Breast epithelium (tissue), 4 donors: ENCODE measurements at regions not wholly inside any gene's neighbourhood (a gene's known extent, or its start where the extent isn't known, plus 50 kb on each side); places are given as distances from the start of the nearest gene placed in this dataset.

Experiments
- DNase-seq, 2 donors: peaks; one replicate each; pipeline ENCODE4 v3.0.0-alpha.2; 2019; ENCODE audit warnings: low spot score in 2 of 2
- H3K27ac ChIP-seq, 2 donors: fragments of 200-600 bp; sonication (generic) in 1 of 2; one replicate each; pipeline ENCODE4 v1.5.1; 2016 to 2019; ENCODE audit warnings: mild to moderate bottlenecking in 1 of 2
- H3K27me3 ChIP-seq, 2 donors: fragments of 200-600 bp; sonication (generic) in 1 of 2; one replicate each; pipeline versions ENCODE4 v1.5.1 to v1.6.0; 2017 to 2019; ENCODE audit warnings: control low read depth in 1 of 2, mild to moderate bottlenecking in 1 of 2
- H3K36me3 ChIP-seq: fragments of 200-600 bp; one replicate; pipeline ENCODE4 v1.5.1; 2019
- H3K4me1 ChIP-seq, 2 donors: fragments of 200-600 bp; sonication (generic); one replicate each; pipeline ENCODE4 v1.5.1; 2016 to 2019; ENCODE audit warnings: control low read depth in 1 of 2
- H3K4me3 ChIP-seq, 3 donors: fragments of 200-600 bp; sonication (generic); 1 replicate in 2 of 3; 2 replicates in 1 of 3; pipeline ENCODE4 v1.5.1; 2016 to 2019; ENCODE audit warnings: mild to moderate bottlenecking in 3 of 3, moderate library complexity in 2 of 3
- H3K9me3 ChIP-seq, 2 donors: fragments of 200-600 bp; sonication (generic) in 1 of 2; one replicate each; pipeline ENCODE4 v1.5.1; 2016 to 2019; ENCODE audit warnings: control low read depth in 1 of 2
- POLR2A ChIP-seq: fragments of 450-650 bp; IDR thresholded peaks from one replicate; pipeline ENCODE4 v1.6.1; 2016; ENCODE audit warnings: antibody characterized with exemption, mild to moderate bottlenecking, moderate library complexity
- POLR2AphosphoS5 ChIP-seq, 3 donors: sonication (generic); formaldehyde crosslinking; IDR thresholded peaks; one replicate each; pipeline ENCODE4 v1.6.1; 2017; ENCODE audit warnings: antibody characterized with exemption in 3 of 3
- intact Hi-C: fragments of 100-400 bp; cut with DNase I; formaldehyde crosslinking; loops from one replicate; pipeline ENCODE4 v1.15.1; 2023; ENCODE audit warnings: low total_unique reads
- TF ChIP-seq, protein P1 (sequence below), 3 donors: fragments of 450-650 bp; IDR thresholded peaks; one replicate each; pipeline ENCODE4 v1.5.1; 2016 to 2017; ENCODE audit warnings: antibody characterized with exemption in 3 of 3, mild to moderate bottlenecking in 3 of 3, moderate library complexity in 3 of 3

DNA sequence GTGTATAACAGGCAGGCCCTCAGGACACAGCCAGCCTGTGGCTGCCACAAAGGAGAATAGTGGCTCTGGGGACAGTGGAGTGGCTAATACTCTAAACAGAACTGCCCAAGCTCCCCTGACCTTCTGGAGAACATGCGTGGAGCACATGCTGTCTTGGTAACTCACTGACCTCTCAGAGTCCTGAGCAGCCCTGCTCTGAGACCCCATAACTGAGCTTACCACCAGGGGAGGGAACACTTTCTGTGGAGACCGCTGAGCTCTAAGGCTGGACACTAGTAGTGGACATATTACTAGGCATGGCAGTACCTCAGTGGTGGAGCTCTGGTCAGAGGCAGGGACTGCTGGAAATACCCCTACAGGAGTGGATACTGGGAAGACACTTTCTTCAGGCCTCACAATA lies 60.2 kb upstream of the SPTLC1 start:
- no peaks in the 10 kb centered on the region for H3K4me1 ChIP-seq

DNA sequence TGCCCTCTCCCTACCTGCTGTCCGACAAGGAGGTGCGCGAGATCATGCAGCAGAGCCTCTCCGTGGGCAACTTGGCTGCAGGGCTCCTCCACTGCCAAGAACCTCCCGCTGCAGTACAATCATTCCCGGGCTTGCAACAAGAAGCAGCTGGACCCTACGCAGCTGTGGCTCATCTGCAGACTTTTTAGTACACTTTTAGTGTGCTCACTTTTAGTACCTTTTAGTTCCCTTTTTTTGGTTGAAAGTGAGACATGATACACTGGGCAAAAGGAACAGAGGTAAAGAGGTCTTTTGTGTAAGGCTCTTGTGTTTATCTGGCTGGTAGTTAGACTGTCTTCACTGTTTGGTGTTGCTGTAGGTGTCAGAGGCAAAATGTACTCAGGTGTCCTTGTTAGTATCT lies 58.1 kb upstream of the SPTLC1 start:
- Histone ChIP-seq H3K4me1 (no peaks in the 10 kb centered on the region), H3K9me3 (peaks cover 6% of the 10 kb centered on the region in 2 donors), H3K27ac (no peak overlapping the region), H3K36me3 (no peaks in the 10 kb centered on the region), H3K27me3 (no peaks in the 10 kb centered on the region), H3K4me3 (no peak overlapping the region)
- DNase-seq = no peak
- intact Hi-C loops = no loop called here
- TF ChIP-seq POLR2AphosphoS5 (IDR thresholded peaks at IDR 0.05) (no peak), POLR2A (no peak)
- TF ChIP-seq, protein P1, sequence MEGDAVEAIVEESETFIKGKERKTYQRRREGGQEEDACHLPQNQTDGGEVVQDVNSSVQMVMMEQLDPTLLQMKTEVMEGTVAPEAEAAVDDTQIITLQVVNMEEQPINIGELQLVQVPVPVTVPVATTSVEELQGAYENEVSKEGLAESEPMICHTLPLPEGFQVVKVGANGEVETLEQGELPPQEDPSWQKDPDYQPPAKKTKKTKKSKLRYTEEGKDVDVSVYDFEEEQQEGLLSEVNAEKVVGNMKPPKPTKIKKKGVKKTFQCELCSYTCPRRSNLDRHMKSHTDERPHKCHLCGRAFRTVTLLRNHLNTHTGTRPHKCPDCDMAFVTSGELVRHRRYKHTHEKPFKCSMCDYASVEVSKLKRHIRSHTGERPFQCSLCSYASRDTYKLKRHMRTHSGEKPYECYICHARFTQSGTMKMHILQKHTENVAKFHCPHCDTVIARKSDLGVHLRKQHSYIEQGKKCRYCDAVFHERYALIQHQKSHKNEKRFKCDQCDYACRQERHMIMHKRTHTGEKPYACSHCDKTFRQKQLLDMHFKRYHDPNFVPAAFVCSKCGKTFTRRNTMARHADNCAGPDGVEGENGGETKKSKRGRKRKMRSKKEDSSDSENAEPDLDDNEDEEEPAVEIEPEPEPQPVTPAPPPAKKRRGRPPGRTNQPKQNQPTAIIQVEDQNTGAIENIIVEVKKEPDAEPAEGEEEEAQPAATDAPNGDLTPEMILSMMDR (IDR thresholded peaks at IDR 0.05) = no peak

More for the DNA sequence above, 60.2 kb upstream of the SPTLC1 start:
- H3K27me3 ChIP-seq = no peaks in the 10 kb centered on the region
- TF ChIP-seq, protein P1 (IDR thresholded peaks at IDR 0.05) = no peak
- TF ChIP-seq POLR2A (no peak), POLR2AphosphoS5 (IDR thresholded peaks at IDR 0.05) (no peak)
- H3K36me3 ChIP-seq = no peaks in the 10 kb centered on the region
- H3K4me3 ChIP-seq = no peak overlapping the region
- peaks cover 6% of the 10 kb centered on the region in 2 donors for H3K9me3 ChIP-seq
- no peak for DNase-seq
- H3K27ac ChIP-seq = no peak overlapping the region
- intact Hi-C loops = no loop called here

DNA sequence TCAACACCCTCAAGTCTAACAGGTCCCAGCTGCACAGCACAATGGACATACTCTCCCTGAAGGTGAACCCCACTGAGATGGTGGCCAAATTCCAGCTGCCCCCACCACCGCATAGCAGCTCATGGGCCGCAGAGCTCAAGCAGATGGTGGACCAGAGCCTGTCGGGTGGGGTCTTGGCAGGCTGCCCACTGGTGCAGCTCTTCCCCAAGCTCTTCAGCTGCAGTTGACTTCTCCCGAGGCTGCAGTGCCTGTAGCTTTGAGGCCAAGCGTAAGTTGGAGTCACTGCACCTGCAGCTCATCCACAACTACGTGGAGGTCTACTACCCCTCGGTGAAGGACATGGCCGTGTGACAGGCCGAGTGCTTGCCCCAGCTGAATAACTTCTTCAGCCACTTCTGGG lies 56.6 kb upstream of the SPTLC1 start:
- no peak for DNase-seq
- H3K9me3 ChIP-seq = peaks cover 6% of the 10 kb centered on the region in 2 donors
- TF ChIP-seq POLR2A (no peak), POLR2AphosphoS5 (IDR thresholded peaks at IDR 0.05) (no peak)
- TF ChIP-seq, protein P1 (IDR thresholded peaks at IDR 0.05) = no peak
- intact Hi-C loops = no loop called here
- no peaks in the 10 kb centered on the region for H3K36me3 ChIP-seq
- no peaks in the 10 kb centered on the region for H3K4me1 ChIP-seq
- H3K27ac ChIP-seq = no peak overlapping the region
- H3K4me3 ChIP-seq = no peak overlapping the region
- H3K27me3 ChIP-seq = no peaks in the 10 kb centered on the region

DNA sequence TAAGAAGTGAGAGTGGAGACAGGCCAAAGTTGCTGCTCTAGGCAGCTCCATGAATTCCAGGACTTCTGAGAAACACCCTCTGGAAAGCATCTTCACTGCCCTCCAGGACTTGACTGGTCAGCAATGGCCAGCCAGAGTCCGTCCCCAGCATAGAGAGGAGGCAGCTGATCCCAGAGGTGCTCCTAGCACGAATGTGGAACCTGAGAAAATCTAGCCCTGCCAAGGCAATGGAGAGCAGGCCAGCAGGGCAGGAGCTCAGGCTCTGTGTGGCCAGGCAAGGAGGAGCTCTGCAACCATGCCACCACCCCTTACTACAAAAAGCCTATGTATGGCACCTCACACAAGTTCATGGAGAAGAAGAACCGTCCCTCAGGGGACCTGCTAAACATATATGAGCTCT lies 56.1 kb upstream of the SPTLC1 start:
- no peaks in the 10 kb centered on the region for H3K27me3 ChIP-seq
- H3K4me3 ChIP-seq = no peak overlapping the region
- peaks cover 6% of the 10 kb centered on the region in 2 donors for H3K9me3 ChIP-seq
- H3K4me1 ChIP-seq = no peaks in the 10 kb centered on the region
- TF ChIP-seq POLR2AphosphoS5 (IDR thresholded peaks at IDR 0.05) (no peak), POLR2A (no peak)
- H3K36me3 ChIP-seq = no peaks in the 10 kb centered on the region
- no peak for DNase-seq
- intact Hi-C loops = no loop called here
- H3K27ac ChIP-seq = no peak overlapping the region

DNA sequence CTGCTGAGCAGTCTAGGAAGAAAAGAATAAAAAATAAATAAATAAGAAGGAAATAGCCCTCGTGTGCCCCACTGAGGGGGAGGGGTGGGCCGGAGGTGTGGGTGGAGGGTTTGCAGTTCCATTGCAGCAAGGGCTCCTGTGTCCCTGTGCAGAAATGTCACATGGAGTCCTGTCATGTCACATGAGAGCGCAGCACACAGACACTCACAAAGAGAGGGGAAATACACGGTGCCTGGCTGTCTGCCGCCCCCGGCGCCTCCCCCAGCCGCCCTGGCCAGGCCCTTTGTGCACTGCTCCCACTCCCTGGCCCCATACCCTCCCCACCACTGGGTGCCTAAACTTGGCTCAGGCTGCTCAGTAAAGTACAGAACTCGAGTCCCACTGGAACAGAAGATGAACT lies 55.6 kb upstream of the SPTLC1 start:
- intact Hi-C loops = no loop called here
- Histone ChIP-seq H3K27ac (no peak overlapping the region), H3K27me3 (no peaks in the 10 kb centered on the region), H3K9me3 (peaks cover 6% of the 10 kb centered on the region in 2 donors), H3K4me3 (no peak overlapping the region), H3K36me3 (no peaks in the 10 kb centered on the region), H3K4me1 (no peaks in the 10 kb centered on the region)
- no peak for DNase-seq
- TF ChIP-seq POLR2AphosphoS5 (IDR thresholded peaks at IDR 0.05) (no peak), POLR2A (no peak)

DNA sequence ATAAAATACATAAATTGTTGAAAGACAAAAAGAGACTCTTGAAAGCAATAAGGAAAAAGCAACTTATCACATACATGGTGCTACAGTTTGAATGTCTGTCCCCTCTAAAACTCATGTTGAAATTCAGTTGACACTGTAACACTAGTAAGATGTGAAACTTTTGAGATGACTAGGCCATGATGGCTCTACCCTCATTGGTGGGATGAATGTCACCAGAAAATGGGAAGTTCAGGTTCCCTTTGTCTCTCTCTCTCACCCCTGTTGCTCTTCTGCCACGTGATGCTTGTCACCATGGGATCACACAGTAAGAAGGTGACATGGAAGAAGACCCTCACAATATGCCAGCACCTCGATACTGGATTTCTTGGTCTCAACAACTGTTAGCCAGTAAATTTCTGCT lies 50.3 kb upstream of the SPTLC1 start:
- H3K4me3 ChIP-seq = no peak overlapping the region
- H3K27me3 ChIP-seq = no peaks in the 10 kb centered on the region
- intact Hi-C loops = no loop called here
- no peak for DNase-seq
- no peaks in the 10 kb centered on the region for H3K4me1 ChIP-seq
- no peak overlapping the region for H3K27ac ChIP-seq
- TF ChIP-seq POLR2AphosphoS5 (IDR thresholded peaks at IDR 0.05) (no peak), POLR2A (no peak)
- TF ChIP-seq, protein P1 (IDR thresholded peaks at IDR 0.05) = no peak
- H3K36me3 ChIP-seq = no peaks in the 10 kb centered on the region
- H3K9me3 ChIP-seq = peaks cover 5 to 8% of the 10 kb centered on the region in 2 donors
